GM12864 (cell line): ENCODE measurements at regions not wholly inside any gene's neighbourhood (a gene's known extent, or its start where the extent isn't known, plus 50 kb on each side); places are given as distances from the start of the nearest gene placed in this dataset.
"Not testable (repeated sequence)": the region's sequence is repeated elsewhere in the genome, so short reads cannot be mapped to it uniquely, and the experiment has no call there.

Experiments used
- DNase-seq: peaks from one replicate; pipeline ENCODE4 v3.0.0-alpha.2; 2011; ENCODE audit warnings: low read depth
- H3K4me3 ChIP-seq: 2 replicates; pipeline ENCODE4 v1.5.1; 2011; ENCODE audit warnings: mild to moderate bottlenecking, low read depth, low read length, control low read depth
- TF ChIP-seq, protein P1 (sequence below): IDR thresholded peaks from 2 replicates; pipeline ENCODE4 v1.5.1; 2011; ENCODE audit warnings: low read depth, mild to moderate bottlenecking, moderate library complexity, low read length, control low read depth, inconsistent platforms; ENCODE audit errors: missing control alignments

DNA sequence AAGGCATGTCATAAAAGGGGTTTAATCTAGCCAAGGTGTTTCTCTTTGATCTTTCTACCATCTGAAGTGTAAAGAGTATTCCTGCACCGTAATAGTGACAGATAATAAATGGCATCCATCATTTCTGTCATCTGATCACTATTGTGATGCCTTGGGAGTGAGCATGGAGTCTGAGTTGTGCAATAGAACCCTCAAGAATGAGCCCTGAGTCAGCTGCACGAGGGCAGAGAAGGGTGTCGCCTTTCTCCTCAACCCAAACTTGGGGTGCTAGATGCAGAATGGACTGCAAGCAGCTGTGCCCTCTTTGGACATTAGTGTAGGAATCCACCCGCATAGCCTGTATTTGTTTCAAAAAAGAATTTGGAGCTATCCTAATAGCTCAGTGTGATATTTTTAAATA is 115.2 kb downstream of the ZNF37A start:
- no peak for DNase-seq
- no peak overlapping the region for H3K4me3 ChIP-seq
- TF ChIP-seq, protein P1, sequence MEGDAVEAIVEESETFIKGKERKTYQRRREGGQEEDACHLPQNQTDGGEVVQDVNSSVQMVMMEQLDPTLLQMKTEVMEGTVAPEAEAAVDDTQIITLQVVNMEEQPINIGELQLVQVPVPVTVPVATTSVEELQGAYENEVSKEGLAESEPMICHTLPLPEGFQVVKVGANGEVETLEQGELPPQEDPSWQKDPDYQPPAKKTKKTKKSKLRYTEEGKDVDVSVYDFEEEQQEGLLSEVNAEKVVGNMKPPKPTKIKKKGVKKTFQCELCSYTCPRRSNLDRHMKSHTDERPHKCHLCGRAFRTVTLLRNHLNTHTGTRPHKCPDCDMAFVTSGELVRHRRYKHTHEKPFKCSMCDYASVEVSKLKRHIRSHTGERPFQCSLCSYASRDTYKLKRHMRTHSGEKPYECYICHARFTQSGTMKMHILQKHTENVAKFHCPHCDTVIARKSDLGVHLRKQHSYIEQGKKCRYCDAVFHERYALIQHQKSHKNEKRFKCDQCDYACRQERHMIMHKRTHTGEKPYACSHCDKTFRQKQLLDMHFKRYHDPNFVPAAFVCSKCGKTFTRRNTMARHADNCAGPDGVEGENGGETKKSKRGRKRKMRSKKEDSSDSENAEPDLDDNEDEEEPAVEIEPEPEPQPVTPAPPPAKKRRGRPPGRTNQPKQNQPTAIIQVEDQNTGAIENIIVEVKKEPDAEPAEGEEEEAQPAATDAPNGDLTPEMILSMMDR, result no peak

DNA sequence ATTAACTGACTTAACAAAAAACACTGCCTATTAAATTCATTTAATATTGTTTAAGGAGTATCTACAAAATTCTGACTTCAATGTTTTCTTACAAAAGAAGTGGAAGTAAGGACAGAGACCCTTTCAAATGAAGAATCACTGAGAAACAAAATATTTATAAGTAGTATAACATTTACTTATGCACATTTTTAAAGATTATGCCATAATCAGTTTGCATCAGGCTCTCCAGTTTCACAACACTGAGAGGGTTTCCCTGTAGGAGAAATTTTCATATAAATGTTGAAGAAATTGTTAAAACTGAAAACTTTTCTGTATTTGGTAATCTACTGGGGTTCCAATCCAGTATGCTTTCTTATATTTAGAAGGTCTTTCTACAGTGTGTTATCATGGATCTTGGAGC is 115.6 kb downstream of the ZNF37A start:
- H3K4me3 ChIP-seq, DNase-seq: not testable (repeated sequence)

DNA sequence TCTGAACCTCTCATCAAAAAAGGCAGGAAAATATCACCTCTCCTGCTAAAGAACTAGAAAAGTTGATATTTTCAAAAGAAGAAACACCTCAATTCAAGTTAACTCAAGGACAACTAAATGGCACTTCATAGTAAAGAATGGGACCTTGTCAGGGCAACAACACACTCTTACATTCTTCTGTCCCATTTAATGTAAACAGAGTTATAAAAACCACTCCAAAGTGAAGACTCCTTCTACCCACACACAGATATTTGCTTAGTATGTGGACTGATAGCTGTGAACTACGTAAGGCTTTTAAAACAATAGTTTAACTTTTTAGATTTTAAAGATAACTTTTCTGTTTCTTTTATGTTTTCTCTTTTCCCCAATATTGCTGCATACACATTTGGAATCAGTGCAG is 118.3 kb downstream of the ZNF37A start:
- TF ChIP-seq, protein P1, result no peak
- no peak overlapping the region for H3K4me3 ChIP-seq
- DNase-seq, result no peak

DNA sequence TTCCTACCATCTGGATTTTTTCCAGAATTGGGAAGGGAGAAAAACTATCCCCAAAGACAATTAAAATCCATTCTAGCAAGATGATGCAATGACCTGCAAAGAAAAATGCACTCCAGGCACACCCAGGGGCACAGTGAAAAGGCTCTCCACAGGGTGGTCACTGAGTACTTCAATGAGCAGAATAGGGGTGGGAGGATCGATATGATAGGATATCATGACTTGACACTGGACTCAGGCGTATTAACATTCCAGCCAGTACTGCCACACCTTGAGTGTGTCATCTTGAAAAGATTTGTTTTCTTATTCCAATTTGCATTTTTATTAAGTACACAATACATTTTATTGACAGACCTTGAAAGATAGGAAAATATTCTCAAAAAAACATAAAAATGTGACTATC is 132.2 kb downstream of the ZNF37A start:
- no peak overlapping the region for H3K4me3 ChIP-seq
- TF ChIP-seq, protein P1, result no peak
- DNase-seq, result no peak

DNA sequence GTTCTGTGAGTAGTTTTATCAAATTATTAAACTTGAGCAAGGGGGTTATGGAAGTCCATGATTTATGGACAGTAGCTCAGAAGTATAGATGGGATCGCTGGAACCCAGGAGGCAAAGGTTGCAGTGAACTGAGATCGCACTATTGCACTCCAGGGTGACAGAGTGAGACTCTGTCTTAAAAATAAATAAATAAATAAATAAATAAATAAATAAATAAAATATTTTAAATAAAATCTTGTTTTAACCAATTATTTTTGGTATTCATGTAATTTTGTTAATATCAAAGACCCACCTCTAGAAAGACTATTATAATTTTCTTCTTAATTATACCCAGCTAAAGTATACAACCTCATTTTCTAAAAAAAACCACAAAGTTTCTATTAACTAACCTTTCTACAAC is 134.3 kb downstream of the ZNF37A start:
- DNase-seq, result no peak
- TF ChIP-seq, protein P1, result no peak
- H3K4me3 ChIP-seq, result no peak overlapping the region

DNA sequence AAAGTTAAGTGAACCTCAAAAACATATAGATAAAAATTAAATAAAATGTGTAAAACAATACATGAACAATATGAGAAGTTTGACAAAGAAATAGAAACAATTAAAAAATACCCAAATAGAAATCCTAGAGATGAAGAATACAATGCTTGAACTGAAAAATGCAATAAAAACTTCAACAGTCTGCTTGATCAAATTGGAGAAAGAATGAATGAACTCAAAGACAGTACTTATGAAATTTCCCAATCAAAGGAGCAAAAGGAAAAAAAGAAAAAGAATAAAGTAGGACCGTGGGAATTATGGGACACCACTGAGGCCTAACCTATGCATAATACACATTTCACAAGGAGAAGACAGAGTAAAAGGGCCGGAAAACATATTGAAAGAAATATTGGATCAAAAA is 144.3 kb downstream of the ZNF37A start:
- H3K4me3 ChIP-seq, result not testable (repeated sequence)

DNA sequence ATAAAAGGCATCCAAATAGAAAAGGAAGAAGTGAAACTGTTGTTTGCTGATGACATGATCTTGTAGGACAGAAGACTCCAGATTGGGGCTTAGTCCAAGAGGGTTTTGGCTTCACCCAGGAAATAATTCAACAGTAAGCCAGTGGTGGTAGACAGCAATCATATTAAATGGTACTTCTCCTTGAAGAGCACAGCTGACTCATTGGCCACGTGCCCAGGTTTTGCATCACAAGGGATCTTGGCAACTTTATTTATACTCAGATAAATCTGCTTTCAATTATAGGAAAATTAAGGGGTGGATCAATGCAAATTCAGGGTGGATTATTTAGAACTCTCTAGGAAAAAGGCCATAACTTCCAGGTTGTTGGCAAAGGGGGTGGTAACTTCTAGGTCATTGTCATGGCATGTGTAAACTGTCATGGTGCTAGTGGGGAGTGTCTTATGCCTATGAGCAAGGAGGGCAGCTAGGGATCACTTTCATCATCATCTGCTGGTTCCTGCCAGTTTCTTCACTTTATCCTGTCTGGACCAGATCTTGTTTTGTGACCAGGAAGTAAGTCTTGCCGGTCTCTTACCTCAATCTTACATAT is 148.0 kb downstream of the ZNF37A start:
- H3K4me3 ChIP-seq, DNase-seq: not testable (repeated sequence)

More for the DNA sequence above, 144.3 kb downstream of the ZNF37A start:
- not testable (repeated sequence) for DNase-seq

DNA sequence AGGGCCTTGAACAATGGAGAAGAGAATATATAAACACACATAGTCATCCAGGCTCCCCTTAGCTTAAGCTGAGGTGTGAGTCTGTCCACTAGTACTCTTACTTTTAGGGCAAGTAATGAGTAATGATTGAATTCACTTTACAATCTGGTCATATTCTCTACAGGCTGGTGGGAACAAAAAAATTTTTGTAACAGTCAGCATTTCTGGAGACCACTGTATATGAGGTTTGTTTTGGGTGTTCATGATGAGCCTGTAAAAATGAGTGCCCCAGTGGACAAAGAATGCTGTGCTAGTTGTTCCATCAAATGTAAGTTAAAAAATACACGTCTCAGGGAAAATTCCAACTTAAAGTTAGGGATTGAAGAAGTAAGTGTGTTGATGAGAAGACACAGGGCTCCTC is 154.0 kb downstream of the ZNF37A start:
- not testable (repeated sequence) for H3K4me3 ChIP-seq, DNase-seq

DNA sequence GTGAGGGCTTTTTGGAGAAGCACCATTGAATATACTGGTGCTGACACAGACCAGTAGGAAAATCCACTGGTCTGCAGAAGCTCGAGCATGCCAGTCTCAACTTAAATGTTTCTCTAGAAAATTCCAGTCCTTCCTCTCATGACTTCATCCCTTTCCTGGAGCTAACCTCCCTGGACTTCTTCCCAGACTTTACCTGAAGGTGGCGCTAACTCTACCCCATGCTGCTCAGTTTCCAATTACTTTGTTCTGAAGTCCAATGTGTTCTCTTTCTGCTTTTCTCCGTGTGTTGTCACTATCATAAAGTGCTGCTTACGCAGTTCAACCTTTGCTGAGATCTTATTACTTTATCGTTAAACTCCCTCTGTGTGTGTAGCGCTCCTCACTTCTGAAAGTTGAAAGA is 158.4 kb downstream of the ZNF37A start:
- not testable (repeated sequence) for H3K4me3 ChIP-seq, DNase-seq

DNA sequence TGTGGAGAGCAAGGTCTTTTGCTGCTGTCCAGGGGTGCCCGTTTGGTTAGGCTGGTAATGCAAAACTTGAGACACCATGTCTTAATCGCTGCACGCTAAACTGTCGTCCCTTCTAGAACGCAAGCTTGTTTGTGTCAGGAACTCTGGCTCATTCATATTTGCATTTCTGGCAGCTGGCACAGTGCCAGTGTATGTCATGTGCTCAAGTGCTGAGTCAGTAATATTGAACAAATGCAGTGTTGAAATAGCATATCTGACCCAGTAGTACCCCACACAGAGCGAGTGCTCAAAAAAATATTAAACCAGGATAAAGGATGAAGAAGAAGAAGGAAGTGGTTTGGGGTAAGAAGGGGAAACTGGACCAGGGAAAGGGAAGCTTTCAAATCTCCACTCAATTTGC is 173.4 kb downstream of the ZNF37A start:
- not testable (repeated sequence) for DNase-seq, H3K4me3 ChIP-seq

DNA sequence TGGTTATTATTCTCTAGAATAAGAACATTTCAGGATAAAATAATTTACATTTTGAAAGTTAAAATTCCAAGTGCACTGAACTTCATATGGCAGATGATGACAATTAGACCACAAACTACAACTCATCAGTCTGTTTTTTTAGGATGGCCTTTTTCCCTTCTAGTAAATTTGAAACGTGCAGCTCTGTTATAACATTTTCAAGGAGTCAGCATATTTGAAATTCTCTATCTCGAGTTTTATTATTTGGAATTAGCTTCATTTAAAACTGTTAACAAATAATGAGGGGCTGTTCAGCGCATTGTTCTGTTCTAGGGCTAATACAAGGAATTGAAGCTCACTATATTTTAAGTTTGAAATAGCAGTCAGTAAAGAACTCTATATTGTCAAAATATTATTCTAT is 176.9 kb downstream of the ZNF37A start:
- not testable (repeated sequence) for DNase-seq, H3K4me3 ChIP-seq

DNA sequence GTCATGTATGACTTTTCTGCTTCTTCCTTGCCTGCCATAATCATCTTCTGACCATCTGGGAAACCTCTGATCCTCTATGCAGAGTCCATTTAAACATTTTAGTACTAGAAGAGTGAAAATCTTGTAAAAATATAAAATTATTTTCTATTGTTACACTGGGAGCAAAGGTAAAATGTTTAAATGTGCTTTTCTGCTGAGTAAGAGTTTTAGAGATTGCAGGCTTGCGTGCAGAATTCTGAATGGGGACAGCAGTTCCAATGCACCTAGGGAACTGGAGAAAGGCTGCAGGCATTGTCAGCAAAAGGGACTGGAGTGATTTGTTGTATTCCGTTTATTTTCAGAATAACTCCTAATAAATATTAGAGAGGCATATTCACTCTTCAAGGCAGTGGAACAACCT is 180.7 kb downstream of the ZNF37A start:
- DNase-seq, result not testable (repeated sequence)

DNA sequence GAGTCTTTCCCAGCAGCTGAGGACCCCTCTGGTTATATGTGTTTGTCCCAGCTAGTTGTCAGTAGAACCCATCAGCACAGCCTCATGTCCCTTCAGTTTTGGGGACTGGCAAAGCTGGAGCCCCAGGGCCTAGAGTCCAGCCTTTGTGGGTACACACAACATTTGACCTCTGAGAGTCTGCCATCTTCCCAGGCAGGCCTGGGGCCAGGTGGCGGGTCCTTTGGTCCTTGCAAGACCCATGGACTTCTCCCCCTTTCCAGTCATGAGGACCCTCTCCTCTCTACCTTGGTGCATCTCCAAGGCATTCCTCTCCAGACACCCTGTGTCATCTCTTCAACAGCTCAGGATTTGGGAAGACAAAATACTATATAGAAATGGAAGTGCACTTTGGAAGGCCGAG is 198.4 kb downstream of the ZNF37A start:
- not testable (repeated sequence) for DNase-seq, H3K4me3 ChIP-seq

More for the DNA sequence above, 180.7 kb downstream of the ZNF37A start:
- not testable (repeated sequence) for H3K4me3 ChIP-seq

DNA sequence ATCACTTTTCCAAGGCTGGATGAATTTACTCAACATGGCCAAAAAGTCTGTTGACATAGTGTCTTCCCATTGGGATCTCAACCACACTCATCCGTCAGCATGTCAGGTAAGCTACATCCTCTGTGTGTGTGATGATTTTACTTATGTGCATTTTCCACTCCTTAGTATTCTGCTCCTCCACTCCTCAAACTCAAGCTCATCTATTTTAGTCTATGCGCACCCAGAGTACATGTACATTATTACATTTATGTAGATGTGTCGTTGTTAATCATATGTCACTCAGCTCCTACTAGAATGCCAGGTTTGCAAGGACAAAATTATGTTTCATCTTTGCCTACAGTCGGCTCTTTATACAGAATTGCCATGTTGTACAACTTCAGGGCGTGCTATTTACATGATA is 216.0 kb downstream of the ZNF37A start:
- not testable (repeated sequence) for DNase-seq, H3K4me3 ChIP-seq

DNA sequence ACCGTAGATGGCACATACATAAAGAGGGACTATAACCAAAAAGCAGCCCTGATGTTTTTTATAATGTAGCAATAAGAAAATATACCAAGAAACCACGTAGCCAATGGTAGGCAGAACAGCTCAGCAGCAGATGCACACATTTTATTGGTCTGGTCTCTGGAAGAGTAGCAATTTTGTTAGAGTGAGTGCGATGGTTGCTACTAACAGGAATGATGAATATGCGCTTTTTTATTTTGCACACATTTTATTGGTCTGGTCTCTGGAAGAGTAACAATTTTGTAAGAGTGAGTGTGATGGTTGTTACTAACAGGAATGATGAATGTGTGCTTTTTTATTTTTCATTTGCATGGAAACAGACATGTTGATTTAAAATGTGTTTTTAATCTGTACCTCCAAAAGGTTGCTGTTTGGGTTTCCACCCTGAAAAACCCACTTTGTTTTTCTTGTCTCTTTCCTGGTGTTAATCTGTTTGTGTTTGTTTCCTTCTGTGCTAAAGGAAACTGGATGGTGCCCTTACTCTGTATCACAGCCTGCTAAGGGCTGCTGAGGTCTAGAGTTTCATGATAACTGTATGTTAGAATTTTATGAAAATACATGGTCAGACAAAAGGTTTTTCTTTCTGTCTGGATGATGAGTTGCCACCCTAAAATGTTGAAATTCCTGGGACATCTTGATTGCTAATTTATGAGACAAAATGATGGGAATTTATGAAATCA is 221.1 kb downstream of the ZNF37A start:
- DNase-seq, result not testable (repeated sequence)

More for the DNA sequence above, 221.1 kb downstream of the ZNF37A start:
- not testable (repeated sequence) for H3K4me3 ChIP-seq
